BJ (cell line): ENCODE measurements at regions not wholly inside any gene's neighbourhood (a gene's known extent, or its start where the extent isn't known, plus 50 kb on each side); places are given as distances from the start of the nearest gene placed in this dataset.

ENCODE experiments used
- CTCF ChIA-PET: fragments of 350-600 bp; formaldehyde crosslinking; extraction: SDS; loops from one replicate; lab custom pipeline; 2021; ENCODE audit warnings: antibody characterized with exemption, inconsistent platforms; lab: Yijun Ruan, JAX
- POLR2A ChIA-PET: fragments of 300-600 bp; sonication (Branson Sonifier 250); formaldehyde crosslinking; extraction: SDS; loops from one replicate; lab custom pipeline; 2021; ENCODE audit warnings: antibody characterized with exemption; lab: Charles Lee
- DNase-seq: peaks from one replicate; pipeline ENCODE4 v3.0.0-alpha.2; 2011; ENCODE audit warnings: low read depth
- H3K27me3 ChIP-seq: 2 replicates; pipeline ENCODE4 v1.6.0; 2011; ENCODE audit warnings: low read length; ENCODE audit not compliant: control insufficient read depth, insufficient read depth
- H3K36me3 ChIP-seq: 2 replicates; pipeline ENCODE4 v1.5.1; 2011; ENCODE audit warnings: low read length; ENCODE audit not compliant: control insufficient read depth, insufficient read depth
- H3K4me3 ChIP-seq: 2 replicates; pipeline ENCODE4 v1.5.1; 2011; ENCODE audit warnings: low read depth, mild to moderate bottlenecking, control low read depth, low read length
- TF ChIP-seq, protein P1 (sequence below): IDR thresholded peaks from 2 replicates; pipeline ENCODE4 v1.5.1; 2011; ENCODE audit warnings: low read depth, mild to moderate bottlenecking, control low read depth, inconsistent platforms, low read length, moderate library complexity; ENCODE audit not compliant: insufficient read depth

DNA sequence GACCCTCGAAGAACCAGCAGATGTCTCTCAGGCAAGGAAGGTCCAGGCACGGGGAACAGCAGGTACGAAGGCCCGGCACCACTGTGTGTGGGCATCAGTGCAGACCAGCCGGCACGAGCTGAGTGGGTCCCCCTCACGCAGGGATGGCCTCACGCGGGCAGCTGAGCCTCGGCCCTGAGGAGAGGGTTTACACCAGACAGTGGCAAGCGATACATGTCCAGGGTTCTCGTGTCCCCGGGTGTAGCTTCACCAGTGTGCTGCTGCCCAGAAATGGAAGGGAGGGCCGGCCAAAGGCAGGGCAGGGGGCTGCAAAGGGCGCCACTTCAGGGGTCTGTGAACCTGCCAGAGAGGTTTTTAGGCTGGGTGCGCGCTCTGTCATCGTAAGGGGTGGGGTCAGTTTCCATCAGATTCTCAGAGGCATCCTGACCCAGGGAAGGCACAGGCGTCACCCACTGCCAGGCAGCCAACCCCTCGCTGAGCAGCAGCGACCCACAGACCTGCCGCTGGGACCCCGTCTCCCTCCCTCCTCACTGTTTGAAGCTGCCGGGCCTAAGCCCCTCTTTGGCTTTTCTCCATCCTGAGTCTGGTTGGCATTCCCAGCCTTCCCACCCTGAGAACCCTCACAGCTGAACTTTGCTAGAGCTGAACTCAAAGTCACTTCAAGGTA is 107.0 kb downstream of the CPZ start:
- CTCF ChIA-PET = no interaction called here
- DNase-seq = no peak
- POLR2A ChIA-PET = no interaction called here
- TF ChIP-seq, protein P1, sequence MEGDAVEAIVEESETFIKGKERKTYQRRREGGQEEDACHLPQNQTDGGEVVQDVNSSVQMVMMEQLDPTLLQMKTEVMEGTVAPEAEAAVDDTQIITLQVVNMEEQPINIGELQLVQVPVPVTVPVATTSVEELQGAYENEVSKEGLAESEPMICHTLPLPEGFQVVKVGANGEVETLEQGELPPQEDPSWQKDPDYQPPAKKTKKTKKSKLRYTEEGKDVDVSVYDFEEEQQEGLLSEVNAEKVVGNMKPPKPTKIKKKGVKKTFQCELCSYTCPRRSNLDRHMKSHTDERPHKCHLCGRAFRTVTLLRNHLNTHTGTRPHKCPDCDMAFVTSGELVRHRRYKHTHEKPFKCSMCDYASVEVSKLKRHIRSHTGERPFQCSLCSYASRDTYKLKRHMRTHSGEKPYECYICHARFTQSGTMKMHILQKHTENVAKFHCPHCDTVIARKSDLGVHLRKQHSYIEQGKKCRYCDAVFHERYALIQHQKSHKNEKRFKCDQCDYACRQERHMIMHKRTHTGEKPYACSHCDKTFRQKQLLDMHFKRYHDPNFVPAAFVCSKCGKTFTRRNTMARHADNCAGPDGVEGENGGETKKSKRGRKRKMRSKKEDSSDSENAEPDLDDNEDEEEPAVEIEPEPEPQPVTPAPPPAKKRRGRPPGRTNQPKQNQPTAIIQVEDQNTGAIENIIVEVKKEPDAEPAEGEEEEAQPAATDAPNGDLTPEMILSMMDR = no peak
- Histone ChIP-seq H3K4me3 (no peak overlapping the region), H3K27me3 (peaks cover 11% of the 10 kb centered on the region), H3K36me3 (no peaks in the 10 kb centered on the region)

DNA sequence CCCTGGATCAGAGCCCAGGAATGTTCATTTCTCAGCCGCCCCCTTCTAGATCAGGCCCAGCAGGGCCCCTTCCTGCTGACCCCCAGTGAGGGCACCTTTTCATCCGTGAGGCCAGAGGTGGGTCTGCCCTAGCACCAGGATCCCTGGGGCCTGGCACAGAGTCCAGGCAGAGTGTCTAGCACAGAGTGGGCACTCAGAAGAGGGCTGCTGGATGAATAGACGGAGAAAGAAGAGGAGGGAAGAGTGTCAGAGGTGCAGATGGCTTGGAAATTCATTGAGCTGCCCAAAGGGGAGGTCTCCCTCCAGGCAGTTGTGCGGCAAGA is 106.5 kb downstream of the CPZ start:
- Histone ChIP-seq H3K27me3 (peaks cover 11% of the 10 kb centered on the region), H3K4me3 (no peak overlapping the region), H3K36me3 (no peaks in the 10 kb centered on the region)
- CTCF ChIA-PET = no interaction called here
- TF ChIP-seq, protein P1 = no peak
- POLR2A ChIA-PET = no interaction called here
- no peak for DNase-seq

DNA sequence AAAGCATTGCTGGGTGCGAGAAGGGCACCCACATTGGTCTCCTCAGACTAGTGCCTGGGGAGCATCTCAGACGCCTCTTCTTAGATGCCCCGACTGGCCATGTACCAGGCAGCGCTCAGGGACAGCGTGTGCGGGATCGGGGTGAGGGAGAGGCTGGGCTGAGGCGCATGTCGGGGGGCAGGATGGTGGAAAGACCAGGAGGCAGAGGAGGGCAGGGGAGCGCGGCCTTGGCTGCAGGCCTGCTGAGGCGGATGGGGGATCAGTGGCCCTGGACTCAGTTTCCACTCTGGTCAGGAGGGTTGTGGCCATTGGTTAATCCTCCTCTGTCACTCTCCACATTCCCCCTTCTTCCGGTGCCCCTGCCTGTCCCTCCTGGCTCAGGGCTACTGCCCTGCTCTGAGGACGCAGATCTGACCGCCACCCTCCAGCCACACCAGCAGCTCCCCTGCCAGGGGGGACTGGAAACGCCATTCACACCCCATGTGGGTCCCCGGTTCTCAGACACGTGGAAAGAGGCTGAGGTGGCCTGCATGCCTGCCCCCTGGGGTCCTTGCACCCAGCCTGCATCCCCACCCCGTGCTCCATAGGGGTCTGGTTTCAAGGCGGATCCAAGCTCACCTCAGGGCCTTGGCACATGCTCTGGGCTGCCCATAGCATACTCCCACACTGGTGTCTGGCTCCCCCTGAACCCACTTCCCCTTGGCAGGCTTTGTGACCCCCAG is 105.9 kb downstream of the CPZ start:
- Histone ChIP-seq H3K27me3 (peaks cover 11% of the 10 kb centered on the region), H3K36me3 (no peaks in the 10 kb centered on the region), H3K4me3 (no peak overlapping the region)
- TF ChIP-seq, protein P1 = no peak
- CTCF ChIA-PET = interaction anchor here (0.6 kb wide), 1 partner anchor 196 kb away, joined by 3 read pairs; no protein-coding TSS in a partner anchor
- DNase-seq = no peak
- POLR2A ChIA-PET = no interaction called here

DNA sequence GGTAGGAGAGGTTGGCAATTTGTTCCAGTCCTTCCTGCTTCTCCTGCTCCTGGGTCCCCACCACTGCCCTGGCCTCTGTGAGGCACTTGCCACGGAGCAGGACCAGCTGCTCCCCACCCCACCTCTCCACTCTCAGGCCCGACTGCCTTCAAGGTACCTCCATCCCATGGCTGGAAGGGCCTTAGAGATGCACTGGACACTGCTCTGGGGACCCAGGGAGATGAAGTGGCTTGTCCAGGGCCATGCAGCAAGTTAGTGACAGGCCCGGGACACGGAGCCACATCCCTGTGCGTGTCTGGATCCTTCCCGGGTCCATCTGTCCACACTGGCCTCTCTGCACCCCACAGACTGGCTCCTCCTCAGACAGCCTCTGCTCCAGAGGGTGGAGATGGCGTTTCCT is 105.3 kb downstream of the CPZ start:
- no peak for DNase-seq
- CTCF ChIA-PET = no interaction called here
- TF ChIP-seq, protein P1 = no peak

DNA sequence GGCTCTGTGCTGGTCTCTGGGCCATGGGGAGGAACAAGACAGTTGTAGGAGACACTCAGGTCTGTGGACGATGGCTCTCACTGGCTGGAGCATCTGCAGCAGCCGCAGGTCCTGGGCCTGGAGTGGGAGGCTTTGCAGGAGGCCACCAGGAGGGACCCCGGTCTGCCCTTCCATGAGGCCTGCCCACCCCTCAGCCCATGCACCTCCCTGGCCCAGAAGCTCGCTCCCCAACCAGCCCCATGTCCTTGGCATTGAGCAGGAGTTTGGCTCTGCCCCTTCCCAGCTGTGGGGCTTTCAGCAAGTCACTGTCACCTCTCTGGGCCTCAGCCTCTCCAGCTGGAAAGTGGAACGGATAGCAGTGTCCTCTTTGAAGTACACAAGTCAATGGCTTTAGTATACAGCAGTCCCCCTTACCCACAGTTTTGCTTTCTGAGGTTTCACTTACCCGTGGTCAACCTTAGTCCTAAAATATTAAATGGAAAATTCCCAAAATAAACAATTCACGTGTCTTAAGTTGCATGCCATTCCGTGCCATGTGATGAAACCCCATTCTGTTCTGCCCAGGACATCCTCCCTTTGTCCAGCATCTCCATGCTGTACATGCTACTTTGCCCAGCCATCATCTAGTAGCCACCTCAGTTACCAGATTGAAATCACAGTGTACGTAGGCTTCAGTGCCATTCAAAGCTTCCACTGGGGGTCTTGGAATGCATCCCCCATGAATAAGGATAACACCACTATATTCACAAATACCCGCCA is 104.0 kb downstream of the CPZ start:
- TF ChIP-seq, protein P1 = no peak
- Histone ChIP-seq H3K27me3 (peaks cover 8% of the 10 kb centered on the region), H3K4me3 (no peak overlapping the region), H3K36me3 (no peaks in the 10 kb centered on the region)
- no peak for DNase-seq
- POLR2A ChIA-PET = no interaction called here
- CTCF ChIA-PET = no interaction called here

More for the DNA sequence above, 105.3 kb downstream of the CPZ start:
- POLR2A ChIA-PET = no interaction called here
- Histone ChIP-seq H3K27me3 (peaks cover 11% of the 10 kb centered on the region), H3K4me3 (no peak overlapping the region), H3K36me3 (no peaks in the 10 kb centered on the region)
